Activated CD4-positive, alpha-beta T cell treated with anti-CD3 and anti-CD28 coated beads, Interleukin-2, Interleukin-4, amounts not matched to agents 100 ng/mL and 50 ng/mL, durations not matched to agents 16 hours and 8 hours (primary cell): ENCODE measurements at regions not wholly inside any gene's neighbourhood (a gene's known extent, or its start where the extent isn't known, plus 50 kb on each side); places are given as distances from the start of the nearest gene placed in this dataset.
"Not testable (repeated sequence)": the region's sequence is repeated elsewhere in the genome, so short reads cannot be mapped to it uniquely, and the experiment has no call there.

Experiments used
- DNase-seq: peaks from one replicate; pipeline ENCODE4 v3.0.0-alpha.2; 2020; ENCODE audit warnings: low spot score

DNA sequence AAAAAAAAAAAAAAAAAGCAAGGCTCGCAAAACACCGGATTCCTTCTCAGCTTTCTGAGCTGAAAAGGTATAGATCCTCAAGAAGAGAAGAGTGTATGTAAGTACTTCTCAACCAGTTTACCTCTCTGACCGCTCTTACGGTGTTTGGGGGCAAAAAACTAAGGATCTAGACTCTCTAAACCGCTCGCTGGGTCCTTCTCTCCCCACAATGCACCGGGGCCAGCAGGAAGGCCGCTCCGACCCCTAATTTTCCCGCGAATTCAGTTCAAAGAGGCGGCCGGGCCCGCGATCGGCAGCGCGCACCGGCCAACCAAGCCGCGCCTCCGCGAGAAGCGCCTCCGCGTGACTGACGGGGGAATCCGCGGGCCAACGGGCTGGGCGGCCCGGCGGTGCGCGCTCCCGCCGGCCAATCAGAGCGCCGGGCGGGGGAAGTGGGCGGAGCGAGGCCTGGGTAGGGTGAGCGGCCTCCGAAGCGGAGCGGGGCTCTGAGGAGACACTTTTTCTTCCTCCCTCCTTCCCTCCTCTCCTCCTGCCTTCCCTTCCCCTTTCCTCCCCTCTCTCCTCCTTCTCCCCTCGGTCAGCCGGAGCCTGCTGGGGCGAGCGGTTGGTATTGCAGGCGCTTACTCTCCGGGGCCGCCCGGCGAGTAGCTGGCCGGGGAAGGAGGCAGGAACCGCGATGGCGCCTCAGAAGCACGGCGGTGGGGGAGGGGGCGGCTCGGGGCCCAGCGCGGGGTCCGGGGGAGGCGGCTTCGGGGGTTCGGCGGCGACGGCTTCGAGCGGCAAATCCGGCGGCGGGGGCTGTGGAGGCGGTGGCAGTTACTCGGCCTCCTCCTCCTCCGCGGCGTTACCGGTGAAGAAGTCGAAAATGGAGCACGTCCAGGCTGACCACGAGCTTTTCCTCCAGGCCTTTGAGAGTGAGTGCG, 93.0 kb downstream of the CRLF3 start:
- DNase-seq = peak; percentile 87

DNA sequence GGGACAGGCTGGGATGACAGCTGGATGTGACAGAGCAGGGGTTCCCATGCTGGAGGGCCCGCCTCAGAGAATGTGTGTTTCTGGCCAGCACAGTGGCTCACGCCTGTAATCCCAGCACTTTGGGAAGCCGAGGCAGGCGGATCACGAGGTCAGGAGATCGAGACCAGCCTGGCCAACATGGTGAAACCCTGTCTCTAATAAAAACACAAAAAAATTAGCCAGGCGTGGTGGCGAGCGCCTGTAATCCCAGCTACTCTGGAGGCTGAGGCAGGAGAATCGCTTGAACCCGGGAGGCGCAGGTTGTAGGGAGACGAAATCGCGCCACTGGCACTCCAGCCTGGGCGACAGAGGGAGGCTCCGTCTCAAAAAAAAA, 93.7 kb downstream of the CRLF3 start:
- not testable (repeated sequence) for DNase-seq

DNA sequence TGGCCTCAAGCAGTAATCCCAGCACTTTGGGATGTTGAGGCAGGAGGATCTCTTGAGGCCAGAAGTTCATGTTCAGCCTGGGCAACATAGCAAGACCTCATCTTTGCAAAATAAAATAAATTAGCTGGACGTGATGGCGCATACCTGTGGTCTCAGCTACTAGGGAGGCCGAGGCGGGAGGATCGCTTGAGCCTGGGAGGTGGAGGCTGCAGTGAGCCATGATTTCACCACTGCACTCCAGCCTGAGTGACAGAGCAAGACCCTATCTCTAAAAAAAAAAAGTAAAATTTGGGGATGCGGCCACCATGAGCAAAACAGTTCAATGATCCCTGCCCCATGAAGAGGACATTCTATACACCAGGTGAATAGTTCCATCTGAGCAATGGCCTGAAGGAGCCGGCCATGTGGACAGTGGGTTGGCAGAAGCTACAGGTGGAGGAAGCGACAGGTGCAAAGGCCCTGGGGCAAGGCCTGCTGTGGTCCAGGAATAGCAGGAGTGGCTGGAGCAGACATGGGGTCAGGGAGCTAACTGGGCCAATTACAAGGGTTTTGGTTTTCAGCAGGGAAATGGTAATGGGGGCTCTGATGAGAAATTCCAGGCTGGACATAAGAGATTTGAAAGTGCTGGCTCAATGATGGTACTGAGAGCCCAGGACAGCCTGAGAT, 94.2 kb downstream of the CRLF3 start:
- DNase-seq = not testable (repeated sequence)

DNA sequence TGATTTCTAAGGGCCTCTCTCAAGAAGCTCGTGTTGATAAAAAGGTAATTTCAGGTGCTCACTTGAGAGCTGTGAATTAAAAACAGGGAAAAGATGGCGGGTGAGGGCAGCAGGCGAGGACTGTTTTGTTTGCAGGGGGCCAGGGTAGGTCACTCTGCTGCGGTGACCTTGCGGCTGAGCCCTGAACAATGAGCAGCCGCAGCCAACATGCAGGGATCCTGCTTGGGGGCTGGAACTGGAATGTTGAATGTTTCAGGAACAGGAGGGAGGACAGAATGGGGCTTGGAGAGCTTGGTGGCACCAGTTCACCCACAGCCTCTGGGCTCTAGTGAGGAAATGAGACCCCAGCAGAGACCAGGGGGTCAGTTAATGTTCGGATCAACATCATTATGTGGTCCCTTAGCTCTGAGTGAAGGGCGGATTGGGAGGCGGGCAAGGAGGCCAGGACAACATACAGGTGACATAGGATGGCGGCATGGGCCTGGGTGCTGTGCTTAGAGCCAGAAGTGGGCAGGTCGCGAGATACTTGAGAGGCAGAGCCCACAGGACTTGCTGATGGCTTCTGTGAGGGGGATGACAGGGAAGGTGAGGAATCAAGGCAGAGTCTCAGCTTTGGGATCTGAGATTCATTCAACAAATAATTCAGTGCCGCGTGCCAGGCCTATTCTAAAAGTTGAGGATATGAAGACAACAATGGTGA, 94.9 kb downstream of the CRLF3 start:
- not testable (repeated sequence) for DNase-seq

DNA sequence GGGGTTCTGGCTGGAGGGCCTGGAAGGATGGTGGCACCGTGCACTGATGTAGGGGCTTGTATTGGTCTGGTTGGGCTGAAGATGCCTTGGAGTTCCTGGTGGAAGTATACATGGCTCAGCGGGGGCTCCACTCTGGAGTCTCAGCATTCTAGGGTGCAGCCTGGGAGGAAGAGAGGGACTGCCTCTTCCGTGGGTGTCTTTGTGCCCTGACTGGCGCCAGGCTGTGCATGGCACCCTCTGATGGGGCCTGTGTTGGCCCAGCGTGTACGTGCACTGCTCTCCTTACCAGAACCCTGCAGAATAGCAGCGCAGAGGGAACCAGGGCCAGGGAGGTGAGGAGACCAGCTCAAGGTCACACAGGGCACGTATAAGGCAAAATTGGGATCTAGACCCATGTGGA, 97.0 kb downstream of the CRLF3 start:
- not testable (repeated sequence) for DNase-seq

DNA sequence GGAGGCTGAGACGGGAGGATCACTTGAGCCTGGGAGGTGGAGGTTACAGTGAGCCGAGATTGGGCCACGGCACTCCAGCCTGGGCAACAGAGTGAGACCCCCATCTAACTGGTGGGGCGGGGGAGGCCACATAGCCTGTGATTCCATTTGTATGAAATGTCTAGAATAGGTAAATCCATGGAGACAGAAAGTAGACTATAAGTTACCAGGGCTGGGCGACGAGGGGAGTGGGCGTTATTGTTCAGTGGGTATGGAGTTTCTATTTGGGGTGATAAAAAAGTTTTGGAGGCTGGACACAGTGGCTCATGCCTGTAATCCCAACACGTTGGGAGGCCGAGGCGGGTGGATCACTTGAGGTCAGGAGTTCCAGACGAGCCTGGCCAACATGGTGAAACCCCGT, 97.8 kb downstream of the CRLF3 start:
- not testable (repeated sequence) for DNase-seq

DNA sequence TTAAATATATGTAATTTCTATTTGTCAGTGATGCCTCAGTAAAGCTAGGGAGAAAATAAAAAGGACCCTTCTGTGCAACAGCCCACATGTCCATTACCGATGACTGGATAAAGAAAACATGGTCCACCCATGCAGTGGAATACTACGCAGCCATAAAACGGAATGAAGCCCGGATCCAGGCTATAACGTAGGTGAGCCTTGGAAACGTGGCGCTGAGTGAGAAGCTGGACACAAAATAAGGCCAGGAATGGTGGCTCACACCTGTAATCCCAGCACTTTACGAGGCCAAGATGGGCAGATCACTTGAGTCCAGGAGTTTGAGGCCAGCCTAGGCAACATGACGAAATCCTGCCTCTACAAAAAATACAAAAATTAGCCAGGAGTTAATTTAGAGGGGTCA, 98.2 kb downstream of the CRLF3 start:
- not testable (repeated sequence) for DNase-seq

DNA sequence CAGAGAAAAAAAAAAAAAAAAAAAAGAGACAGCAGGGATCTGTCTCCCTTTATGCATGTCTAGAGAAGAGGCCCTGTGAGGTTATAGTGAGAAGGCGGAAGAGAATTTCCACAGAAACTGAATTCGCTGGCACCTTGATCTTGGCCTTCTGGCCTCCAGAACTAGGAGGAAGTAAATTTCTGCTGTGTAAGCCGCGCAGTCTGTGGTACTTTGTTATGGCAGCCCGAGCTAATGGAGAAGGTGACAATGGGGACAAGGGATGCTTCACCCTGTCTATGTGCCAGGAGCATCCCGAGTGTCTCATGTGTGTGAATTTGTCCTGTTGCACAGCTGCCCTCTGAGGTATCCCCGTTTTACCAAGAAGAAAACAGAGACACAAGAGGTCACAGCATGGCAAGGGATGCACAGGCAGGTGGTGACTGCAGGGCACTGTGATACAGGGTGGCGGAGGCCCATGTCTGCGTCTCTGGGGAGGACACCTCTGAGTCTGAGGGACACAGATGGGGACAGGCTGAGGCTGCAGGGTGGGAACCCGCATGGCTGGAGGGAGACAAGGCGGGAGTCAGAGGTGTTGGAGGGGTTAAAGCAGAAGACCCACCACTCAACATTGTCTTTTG, 100.3 kb downstream of the CRLF3 start:
- DNase-seq = not testable (repeated sequence)

DNA sequence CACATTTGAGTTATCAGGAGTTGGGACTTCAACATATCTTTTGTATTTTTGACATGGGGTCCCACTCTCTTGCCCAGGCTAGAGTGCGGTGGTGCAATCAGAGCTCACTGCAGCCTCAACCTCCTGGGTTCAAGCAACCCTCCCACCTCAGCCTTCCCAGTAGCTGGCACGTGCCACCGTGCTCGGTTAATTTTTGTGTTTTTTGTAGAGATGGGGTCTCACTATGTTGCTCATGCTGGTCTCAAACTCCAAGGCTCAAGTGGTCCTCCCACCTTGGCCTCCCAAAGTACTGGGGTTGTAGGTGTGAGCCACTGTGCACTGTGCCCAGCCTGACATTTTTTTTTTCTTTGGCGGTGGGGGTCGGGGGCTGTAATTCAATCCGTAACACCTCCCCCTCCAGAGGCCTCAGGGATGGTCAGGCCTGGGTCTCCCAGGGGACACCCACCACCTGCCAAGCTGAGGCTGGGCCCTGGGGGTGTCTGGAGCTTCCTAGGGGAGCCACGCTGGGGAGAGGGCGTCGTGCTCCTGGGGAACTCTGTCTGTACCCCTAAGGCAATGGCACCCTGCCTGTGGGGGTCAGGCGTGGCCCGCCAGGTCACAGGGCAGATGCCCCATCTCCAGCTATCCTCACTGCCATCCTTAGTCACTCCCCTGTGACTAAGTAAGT, 102.2 kb downstream of the CRLF3 start:
- not testable (repeated sequence) for DNase-seq

DNA sequence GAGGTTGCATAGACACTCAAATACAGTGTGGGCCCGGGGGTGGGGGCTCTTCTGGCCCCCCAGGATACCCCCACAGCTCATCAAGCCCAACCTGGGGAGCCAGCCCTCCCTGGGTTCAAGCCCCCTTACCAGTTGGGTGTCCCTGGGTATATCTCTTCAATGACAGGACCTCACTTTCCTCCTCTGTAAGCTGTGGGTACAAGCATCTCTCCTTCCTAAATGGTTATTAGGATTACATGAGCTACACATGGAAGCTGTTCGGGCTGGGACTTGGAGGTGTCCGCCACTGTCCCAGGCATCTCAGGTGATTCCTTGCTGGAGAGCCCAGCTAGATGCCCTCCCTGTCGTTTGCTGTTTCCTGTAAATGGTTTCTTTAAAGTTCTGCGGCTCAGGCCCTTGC, 103.5 kb downstream of the CRLF3 start:
- not testable (repeated sequence) for DNase-seq

DNA sequence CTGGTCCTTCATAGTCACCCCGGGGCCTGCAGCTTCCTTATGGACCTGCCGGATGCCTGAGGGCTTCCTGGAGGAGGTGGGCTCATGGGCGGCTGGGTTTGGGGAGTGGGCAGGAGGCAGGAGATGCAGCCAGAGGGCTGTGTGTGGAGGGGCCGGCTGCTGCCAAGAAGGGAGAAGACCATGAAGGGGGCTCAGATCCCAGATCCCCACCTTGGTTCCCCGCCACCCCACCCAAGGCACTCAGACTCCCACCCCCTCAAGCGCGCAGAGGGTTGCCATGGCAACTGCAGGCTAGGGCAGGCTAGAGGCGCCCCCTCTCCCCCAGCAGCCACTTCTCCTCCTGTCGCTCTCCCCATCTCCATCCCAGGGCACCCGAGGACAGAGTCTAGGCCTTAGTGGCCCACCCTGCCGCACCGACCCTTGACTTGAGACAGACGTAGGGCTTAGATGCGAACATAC, 104.5 kb downstream of the CRLF3 start:
- no peak for DNase-seq

DNA sequence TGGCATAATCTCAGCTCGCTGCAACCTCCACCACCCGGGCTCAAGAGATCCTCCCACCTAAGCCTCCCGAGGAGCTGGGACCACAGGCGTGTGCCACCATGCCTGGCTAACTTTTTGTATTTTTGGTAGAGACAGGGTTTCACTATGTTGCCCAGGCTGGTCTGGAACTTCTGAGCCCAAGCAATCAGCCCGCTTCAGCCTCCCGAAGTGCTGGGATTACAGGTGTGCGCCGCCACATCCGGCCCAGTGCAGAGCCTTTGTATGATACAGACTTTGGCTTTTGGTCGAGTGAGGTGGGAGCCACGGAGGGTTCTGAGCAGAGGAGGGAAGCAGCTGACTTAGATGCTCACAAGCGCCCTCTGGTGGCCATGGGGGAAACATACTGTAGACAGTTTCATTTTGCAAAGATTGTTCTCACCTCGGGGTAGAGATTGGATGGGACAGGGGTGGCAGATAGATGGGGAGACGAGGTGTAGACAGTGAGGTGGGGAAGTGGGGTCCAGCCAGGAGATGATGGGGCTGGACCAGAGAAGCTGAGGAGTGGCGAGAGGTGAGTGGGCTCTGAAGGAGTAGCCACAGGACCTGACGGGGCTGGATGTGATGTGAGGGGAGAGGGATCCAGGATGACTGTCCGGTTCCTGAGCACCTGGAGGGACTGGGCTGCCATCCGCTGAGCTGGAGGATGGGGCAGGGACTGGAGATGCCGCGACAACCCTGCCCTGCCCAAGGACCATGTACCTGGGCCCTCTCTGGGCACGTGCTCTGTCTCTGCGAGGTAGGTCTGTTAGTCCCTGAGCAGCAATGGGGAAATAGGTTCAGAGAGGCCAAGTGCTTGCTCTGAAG, 105.1 kb downstream of the CRLF3 start:
- peak; percentile 79 for DNase-seq

DNA sequence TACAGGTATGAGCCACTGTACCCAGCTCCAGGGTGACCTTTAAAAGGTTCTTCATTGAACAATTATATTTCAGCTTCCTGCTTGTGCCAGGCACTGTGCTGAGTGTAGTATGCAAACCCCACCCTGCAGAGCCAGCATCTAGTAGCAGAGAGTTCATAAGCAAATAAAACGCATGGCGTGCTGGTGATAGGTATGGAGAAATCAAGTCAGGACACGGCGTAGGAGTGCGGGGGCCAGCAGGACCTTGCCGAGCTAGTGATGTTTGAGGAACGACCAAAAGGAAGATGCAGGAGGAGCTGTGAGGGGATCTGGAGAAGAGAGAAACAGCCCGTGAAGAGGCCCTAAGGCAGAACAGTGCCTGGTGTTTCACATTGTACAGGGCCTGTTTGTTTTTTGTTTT, 105.8 kb downstream of the CRLF3 start:
- DNase-seq = not testable (repeated sequence)

DNA sequence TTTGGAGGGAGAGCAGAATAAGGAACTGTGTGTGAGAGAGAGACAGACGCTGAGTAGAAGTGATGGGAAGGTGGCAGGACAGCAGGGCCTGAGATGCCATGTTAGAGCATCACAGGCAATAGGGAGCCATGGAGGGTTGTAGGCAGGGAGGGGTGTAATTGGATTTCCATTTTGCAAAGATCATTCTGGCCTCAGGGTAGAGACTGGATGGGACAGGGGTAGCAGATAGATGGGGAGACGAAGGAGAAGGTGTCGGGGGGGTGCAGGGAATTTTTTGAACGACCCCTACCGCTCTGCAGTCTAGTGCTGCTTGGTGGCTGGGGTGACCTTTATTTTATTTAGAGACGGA, 106.4 kb downstream of the CRLF3 start:
- DNase-seq = not testable (repeated sequence)

DNA sequence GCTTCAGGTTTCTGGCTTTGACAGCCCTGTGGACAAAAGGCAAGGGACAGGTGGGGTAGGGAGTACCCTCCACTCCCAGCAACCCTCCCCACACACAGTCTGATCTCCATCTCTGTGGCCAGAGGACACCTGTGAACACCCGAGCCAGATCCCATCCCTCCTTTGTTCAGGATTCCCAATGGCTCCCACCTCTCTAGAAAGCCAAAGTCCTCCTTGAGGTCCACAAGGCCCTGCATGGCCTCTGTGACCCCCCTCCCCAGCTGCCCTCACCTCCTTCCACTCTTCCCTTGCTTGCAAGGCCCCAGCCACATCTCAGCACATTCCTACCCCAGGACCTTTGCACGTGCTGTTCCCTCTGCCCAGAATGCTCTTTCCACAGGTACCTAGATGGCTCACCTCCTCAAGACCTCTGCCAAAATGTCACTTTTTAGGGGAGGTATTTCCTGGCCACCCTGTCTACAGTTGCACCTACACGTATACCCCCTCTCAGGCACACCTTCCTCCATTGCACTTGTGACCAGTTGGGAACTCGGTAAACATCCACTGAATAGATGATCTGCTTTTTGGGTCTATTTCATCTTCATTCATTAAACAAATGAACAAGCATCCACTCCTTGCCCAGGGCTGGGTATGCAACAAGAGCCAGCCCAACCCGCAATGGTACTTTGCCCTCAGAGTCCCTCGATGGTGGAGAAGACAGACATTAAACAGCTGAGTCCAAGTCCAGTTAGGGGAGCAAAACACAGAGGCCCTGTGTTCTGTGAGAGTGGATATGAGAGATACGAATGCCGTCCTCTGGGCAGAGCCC, 107.0 kb downstream of the CRLF3 start:
- DNase-seq = no peak

DNA sequence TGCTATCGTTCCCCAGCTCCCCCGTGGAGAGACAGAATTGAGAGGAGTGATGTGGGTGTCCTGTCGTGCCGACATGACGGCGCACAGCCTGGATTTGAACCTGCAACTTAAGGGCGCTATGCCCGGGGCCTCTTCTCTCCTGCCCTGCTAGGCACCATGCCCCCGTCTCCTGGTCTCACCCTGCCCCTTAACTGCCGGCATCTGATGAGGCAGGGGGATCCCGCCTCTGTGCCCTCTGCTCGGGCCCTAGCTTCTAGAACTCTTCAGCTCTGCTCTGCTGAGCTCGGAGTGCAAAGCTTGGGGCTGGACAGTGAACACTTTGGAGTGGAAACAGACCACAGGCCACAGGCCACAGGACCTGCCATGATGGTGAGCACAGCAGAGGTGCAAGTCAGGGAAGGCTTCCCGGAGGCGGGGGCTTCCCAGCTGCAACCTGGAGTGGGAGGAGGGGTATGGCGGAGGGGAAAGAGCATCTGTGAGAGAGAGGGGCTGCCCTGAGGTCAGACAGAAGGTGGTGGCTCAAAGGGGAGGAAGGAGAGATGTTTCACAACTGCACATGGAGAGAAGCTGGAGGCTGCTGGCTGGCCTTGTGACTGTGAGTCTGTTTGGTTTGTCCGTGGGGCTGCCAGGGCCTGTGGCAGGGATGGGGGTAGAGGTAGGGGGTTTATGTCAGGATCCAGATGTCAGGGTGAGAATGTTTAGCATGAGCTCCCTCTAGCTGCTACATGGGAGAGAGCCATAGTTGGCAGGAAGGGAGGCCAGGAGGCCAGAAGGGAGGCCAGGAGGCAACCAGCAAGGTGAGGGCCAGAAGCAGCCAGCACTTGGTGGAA, 107.8 kb downstream of the CRLF3 start:
- peak; percentile 19 for DNase-seq

DNA sequence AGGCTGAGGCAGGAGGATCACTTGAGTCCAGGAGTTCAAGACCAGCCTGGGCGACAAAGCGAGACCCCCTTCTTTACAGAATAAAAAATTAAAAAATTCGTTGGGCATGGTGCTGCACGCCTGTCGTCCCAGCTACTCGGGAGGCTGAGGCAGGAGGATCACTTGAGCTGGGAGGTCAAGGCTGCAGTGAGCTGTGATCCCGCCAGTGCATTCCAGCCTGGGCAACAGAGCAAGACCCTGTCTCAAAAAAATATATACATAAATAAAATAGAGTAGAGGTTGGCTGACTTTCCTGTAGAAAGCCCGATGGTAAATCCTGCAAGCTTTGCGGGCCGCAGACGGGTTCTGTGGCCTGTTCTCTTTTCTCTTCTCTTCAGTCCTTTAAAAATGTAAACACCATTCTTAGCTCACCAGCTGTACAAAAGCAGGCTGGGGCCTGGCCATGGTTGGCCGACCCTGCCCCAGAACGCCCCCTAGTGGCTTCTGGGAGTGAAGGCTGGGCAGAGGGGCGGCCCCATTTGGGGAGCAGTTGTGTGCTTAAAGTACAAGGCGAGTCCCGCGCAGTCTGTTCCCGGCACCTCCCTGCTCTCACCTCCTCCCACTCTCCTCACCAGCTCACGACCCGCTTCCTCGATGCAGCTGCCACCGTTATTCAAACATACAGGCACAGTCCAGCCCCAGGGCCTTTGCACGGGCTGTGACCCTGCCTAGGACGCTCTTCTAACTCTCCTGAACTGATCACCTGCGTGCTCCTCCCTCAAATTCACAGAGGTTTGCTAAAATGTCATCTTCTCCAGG, 109.5 kb downstream of the CRLF3 start:
- DNase-seq = peak; percentile 60

DNA sequence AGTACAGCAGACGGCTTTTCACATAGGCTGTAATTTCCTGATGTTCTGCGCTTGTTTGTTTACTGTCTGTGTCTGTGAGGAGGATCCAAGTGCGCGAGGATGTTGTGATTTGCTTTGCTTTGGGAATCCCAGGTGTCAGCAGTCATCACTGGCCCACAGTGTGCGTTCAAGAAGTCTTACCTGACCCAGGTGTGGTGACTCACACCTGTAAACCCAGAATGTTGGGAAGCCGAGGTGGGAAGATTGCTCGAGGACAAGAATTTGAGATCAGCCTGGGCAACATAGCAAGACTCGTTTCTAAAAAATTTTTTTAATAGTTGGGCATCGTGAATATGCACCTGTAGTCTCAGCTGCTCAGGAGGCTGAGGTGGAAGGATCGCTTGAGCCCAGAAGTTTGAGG, 110.7 kb downstream of the CRLF3 start:
- DNase-seq = not testable (repeated sequence)
